NCI-H2196 (cell line): ENCODE measurements at regions not wholly inside any gene's neighbourhood (a gene's known extent, or its start where the extent isn't known, plus 50 kb on each side); places are given as distances from the start of the nearest gene placed in this dataset.

ENCODE experiments used
- DNase-seq: peaks from one replicate; lab custom pipeline; 2025; ENCODE audit not compliant: unreplicated experiment; lab: John Stamatoyannopoulos, UW

DNA sequence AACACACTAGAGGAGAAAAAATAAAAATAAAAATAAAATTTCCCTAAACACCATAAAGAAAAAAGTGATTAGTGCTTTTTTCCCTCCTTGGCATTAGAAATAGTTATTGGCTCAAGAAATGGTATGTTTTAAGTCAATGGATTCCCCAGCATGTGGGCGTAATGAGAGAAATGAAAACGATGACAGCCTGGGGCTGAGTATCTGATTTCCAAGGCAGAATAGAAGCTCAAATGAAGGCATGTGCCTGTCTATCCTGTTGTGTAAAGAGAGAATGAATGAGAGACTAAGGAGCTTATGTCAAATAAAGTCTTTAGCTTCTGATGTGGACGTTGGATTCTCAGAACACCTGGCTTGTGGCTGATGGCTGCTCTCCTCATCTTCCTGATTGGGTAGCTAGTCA, 1408.4 kb upstream of the TMEM132C start:
- no peak for DNase-seq

DNA sequence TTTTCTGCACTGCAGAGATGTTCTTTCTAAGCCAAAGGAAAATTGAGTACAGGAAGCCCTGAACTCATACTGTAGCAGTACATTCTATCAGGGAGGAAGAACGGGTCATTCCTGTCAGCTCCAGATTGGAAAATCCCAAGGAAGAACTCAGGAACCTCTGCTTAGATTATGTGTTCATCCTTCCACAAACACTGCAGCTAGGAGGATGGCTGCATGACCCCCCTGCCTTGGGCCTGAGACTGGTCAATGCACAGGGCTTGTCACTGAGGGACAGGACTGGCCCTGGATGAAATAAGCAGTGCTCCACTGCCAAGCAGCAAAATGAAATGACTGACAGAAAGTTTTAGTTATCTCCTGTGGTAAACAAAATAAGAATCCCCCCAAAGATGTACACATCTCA, 1406.8 kb upstream of the TMEM132C start:
- no peak for DNase-seq

DNA sequence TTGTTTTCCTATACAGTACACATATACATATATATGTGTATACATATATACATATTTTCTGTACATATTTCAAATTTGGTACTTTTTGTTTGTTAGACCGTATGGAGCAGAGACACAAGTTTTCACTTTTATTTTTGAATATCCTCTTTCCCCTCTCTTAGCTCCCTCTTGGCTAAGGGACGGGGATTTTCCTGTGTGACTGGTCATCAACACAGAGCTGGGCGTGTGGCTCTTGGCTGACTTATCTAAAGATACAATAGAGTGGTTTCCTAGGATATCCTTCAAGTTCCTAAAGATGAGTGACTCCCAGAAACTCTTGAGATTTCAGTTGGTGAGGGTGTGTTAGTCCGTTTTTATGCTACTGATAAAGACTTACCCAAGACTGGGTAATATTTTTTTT, 1404.5 kb upstream of the TMEM132C start:
- DNase-seq: no peak

DNA sequence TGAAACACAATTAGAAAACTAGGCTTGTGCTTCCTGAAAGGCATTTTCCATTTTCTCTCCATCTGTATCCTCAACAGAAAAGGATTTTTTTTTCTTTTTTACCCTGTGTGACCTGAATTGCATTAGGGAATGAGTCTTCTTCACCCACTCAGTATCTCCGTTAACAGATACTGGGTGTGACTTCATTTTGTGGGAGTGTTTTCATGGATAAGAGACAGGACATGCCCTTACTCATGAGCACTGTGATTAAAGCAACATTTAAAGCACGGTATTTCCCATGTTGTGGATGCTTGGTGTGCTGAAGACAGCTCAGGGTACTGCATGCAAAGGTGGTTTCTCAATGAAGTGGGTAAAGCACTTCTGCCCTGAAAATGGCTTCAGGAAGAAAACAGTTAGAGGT, 1397.3 kb upstream of the TMEM132C start:
- DNase-seq: no peak

DNA sequence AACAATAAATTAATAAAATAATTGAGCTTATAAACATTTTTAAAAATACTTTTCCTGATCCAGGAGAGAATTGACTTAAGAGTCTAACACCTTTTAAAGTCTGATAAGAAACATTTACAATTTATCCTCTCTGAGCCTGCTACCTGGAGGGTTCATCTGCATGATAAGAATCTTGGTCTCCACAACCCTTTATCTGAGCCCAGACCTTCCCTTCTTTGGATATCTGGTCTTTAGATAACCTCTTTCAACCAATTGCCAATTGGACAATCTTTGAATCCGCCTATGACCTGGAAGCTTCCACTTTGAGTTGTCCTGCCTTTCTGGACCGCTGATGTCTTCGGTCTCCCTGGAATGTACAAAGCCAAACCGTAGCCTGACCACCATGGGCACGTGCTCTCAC, 1393.3 kb upstream of the TMEM132C start:
- DNase-seq: no peak

DNA sequence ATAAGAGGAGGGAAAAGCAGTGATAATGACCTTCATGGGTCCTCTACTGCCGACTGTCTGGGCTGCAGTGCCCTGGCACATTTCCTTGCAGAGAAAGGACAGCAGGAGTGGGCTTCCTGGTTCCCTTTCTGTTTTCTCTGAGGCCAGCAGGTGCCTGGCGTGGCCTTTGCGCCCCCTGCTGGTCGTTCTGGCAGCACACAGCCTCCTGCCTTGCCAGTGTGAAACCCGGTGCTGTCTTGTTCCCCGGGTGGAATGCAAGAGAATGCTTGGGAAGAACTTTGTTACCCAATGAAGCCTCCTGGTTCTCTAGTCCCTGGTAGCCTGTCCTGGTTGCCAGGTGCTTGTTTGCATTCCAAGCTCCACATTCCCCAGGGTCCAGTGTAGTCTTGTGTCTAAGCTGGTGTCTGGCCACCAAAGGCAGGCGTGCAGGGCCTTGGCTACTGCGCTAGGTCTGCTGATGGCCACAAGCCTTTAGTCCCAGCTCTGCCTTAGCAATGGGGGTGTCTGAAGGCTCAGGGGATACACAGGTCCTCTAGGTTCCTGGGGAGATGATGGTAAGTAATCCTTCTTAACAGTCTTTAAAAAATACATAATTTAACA, 1392.4 kb upstream of the TMEM132C start:
- peak; percentile 29 for DNase-seq

DNA sequence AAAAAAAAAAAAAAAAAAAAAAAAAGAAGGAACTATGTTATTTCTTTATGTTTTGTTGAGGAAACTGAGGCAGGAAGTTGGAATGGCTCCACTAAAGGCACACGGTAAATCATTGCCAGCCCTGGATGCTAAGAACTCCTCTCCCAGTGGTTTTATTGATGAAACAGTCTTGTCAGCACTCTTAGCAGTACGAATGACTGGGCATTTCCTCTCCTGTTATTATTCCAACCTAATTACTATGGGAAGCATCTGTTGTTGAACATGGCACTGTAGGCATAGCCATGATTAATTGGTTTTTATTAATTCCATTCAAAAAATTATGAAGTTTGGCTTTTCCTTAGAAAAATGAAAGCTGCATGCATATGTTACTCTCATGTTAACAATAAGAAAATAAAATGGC, 1387.1 kb upstream of the TMEM132C start:
- DNase-seq: no peak

DNA sequence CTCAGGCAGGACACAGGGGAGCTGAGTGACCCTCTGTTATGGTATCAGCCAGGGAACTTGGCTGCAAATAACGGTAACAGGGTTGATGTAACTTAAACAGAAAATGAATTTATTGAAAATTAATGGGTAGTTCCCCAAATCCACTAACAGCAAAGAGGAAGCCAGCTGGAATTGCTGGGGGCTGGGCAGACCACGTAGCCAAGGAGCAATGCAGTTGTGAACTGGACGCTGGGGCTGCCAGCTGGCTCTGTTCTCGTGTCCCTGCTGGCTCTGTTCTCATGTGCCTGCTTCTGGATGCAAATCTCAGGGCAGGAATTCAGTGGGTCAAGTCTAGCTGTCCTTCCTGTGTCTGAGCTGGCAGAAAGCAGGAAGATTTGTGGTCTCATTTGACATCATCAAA, 1383.3 kb upstream of the TMEM132C start:
- no peak for DNase-seq

DNA sequence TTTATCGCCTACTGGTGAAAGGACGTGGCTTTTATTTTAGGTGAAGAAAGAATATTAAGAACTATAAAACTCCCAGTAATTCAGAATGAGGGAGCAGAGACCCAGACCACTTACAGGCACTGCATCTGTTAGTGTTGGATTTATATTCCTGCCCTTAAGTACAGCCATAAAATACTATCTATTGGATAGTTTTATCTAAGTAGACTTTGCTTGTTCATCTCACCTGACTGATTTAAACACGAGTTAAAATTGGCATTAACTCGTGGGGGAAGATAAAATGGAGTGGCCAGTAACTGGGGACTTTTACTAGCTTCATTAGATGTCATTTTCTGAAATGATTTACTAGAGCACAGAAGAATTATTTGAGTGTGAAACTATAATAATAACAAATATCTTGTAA, 1377.5 kb upstream of the TMEM132C start:
- DNase-seq: no peak

DNA sequence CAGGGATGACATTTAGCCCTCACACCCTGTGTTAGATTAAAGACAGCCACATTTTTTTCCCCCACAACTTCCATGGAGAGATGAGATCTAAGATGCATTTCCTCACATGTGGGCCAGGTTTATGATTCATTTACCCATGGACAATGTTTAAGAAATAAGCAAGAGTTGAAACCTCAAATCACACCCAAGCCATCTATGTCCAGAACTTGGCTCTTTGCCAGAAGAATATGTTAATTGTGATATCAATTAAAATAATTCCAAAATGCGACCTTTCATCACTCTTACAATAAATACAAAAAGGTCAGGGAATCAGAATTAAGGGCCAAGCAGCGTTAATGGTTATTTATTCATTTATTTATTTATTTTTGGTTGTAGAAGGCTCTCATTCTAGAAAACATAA, 1376.9 kb upstream of the TMEM132C start:
- DNase-seq: no peak

DNA sequence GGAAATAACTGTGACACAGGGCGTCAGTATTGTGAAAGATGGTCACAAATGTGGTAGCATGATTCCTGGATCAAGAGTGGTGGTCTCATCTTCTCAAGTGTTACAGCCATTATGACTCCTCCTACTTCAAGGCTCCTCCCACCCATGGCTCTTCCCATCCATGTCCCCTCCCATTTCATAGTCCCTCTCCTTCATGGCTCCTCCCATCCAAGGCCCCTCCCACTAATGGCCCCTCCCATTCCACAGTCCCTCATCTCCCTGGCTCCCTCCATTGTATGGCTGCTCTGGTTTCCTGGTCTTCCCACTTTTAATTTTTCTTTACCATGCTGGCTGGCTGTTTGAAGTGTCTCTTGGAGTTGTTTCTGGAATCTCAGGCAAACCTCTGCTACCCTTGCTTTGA, 1375.2 kb upstream of the TMEM132C start:
- no peak for DNase-seq

DNA sequence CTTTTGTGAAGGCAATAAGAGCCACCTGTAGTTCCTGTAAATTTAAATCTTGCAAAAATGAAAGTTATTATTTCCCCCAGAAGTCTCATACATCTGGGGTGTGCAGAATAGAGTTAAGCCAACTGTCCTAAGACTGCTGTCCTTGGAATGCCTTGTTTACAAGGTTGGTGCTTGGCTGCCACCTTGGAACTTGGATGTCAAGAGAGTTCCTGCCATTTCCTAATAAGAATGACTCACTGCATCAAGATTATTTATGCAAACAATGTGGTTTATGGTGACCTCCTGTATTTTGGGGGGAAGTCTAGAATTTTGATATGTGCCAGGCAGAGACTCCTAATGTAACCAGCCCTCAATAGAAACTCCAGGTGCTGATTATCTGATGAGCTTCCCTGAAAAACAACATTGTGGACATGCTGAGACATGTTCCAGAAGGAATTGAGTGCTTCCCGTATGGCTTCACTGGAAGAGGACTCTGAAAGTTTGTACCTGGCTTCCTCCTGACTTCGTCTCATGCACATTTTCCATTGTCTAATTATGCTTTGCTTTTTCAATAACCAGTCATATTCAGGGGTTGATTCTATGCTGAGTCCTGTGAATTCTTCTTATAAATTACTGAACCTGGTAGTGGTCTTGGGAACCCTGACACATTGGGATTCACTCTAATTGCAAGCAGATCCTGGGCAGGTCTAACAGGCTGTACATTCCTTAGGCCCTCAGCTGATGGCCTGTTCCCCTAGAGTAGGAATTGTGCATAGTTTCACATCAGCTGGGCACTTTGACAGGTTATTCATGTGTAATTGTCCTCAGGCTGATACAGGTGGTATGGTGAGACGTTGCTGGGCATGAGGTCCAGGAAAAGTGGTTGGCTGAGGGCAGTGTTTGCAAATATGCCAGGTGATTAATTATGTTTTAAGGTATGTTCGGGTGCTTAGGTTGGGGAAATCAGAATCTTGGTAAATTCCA, 1370.7 kb upstream of the TMEM132C start:
- DNase-seq: no peak

DNA sequence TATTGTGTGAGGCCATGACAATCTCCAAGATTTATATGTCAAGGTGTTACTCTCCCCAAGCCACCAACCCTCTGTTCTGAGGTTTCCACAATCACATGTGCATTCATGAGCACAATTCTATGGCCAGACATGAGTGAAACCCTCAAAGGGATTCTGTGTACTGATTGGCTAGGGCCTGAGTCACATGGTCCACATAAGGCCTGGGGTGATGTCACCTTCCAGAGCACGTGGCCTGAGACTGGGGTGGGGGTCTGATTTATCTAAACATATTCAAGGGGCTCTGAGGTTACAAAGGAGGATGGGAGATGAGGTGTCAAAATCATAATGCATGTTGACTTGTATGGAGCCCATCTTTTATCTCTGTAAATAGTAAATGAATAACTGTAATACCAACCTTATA, 1369.9 kb upstream of the TMEM132C start:
- no peak for DNase-seq

DNA sequence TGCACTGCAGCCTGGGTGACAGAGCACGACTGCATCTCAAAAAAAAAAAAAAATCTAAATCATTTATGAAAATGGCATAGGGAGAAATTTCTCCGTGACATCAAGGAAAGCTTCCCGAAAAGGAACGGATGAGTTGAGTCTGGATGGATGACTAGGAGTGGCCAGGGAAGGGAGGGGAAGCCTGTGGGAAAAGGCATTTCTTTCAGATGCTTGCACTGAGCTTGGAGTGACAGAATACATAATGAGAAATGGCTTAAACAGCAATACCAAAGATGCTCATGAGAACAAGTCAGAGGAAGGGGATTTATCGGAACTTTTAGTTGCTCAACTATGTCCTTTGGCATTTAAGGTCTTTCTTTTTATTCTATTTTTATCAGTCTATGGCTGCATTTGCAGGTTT, 1369.2 kb upstream of the TMEM132C start:
- no peak for DNase-seq

DNA sequence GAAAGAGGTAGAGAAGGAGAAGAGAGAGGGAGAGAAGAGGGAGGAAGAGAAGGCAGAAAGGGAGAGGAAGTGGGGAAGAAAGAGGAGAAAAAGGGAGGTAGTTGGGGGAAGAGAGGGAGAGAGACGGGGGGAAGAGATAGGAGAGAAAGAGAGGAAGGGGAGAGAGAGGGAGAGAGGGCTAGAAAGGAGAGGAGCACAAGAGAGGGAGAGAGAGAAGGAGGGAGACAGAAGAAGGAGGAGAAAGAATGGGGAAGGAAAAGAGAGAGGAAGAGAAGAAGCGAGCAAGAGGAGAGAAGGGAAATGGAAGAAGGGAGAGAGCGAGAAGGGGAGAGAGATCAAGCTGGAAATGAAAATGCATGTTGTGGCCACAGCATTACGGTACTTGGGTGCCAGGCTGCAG, 1368.4 kb upstream of the TMEM132C start:
- DNase-seq: no peak

DNA sequence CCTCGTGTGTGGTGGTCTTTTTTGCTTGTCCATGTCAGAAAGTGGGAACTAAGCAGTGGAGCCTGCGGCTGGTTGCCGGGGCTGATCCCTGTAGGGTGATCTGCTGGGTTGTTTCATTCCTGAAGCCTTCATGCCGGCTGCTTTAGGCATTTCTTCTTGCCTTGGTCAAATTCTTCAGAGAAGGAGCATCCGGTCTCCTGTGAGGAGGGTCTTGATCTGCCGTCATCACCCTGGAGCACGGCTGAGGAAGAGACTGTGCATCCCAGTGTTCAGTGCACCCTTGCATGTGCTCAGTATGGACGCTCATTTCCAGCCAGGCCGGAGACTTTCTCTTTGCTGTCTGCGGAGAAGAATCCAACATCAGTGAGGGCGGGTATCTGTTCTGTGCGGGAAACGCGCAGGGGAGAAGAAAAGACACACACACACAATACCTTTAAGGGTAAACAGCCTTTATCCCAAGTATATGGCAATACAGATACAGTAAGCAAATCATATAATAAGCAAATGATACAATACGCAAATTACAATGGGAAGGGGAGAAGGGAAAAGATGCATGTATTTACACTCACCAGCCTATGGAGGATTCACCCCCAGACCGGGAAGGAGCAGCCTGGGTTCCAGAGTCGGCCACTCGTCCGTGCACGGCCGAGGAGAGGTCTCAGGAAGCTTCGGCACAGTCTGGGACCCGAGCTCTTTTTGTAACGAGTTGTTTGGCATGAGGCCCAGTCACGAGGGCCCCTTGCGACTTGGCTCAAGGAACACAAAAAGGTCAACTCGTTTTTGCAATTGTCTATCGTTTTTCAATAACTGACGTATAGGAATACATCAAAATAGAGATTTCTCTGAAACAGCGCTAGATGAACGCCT, 1366.8 kb upstream of the TMEM132C start:
- no peak for DNase-seq

DNA sequence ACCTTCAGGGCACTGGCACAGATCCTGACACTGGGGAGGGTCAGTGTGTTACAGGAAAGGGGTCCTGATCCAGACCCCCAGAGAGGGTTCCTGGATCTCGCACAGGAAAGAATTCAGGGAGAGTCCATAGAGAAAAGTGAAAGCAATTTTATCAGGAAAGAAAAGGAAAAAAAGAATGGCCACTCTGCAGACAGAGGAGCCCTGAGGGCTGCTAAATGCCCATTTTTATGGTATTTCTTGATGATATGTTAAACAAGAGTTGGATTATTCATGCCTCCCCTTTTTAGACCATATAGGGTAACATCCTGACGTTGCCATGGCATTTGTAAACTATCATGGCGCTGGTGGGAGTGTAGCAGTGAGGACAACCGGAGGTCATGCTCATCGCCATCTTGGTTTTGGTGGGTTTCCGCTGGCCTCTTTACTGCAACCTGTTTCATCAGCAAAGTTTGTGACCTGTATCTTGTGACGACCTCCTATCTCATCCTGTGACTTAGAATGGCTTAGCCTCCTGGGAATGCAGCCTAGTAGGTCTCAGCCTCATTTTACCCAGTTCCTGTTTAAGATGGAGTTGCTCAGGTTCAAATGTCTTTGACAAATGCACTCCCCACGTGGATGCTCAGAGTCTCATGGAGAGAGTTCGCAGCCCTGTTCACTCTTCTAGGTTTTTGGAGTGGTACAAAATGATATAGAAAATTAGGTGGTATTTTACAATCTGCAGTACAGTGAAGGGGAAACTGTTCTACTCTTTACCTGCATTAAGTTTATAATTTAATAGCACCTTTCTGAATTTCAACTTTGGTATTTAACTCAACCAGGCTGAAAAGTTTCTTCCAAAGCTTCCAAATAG, 1363.7 kb upstream of the TMEM132C start:
- DNase-seq: no peak

DNA sequence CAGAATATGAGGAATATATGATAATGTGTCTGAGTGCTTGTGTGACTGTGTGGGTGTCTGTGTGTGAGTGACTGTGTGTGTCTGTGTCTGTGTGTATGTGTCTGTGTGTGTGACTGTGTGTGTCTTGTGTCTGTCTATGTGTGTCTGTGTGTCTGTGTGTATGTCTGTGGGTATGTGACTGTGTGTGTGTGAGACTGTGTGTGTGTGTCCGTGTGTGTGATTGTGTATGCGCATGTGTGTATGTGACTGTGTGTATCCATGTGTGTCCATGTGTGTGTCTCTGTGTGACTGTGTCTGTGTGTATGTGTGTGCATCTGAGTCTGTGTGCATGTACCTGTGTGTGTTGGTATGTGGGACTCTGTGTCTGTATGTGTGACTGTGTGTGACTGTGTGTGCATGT, 1361.2 kb upstream of the TMEM132C start:
- no peak for DNase-seq

DNA sequence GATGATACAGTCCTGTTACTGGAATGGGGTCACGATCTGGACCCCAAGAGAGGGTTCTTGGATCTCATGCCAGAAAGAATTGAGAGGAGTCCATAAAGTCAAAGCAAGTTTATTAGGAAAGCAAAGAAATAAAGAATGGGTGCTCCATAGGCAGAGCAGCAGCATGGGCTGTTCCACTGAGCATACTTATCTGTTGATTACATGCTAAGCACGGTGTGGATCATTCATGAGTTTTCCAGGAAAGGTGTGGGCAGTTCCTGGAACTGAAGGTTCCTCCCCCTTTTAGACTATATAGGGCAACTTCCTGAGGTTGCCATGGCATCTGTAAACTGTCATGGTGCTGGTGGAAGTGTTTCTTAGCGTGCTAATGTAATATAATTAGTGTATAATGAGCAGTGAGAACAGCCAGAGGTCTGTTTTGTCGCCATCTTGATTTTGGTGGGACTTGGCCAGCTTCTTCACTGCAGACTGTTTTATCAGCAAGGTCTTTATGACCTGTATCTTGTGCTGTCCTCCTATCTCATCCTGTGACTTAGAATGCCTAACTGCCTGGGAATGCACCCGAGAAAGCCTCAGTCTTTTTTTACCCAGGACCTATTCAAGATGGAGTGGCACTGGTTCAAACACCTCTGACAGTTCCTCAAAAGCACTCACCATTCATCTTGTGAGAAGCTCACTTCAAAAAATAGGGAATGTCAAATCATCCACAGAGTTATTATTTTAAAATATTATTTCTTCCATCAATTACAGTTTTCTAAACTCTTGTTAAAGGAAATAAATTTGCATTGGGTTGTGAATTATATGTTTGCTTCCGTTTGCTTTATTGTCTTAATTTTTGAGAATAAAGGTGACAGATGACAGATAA, 1358.8 kb upstream of the TMEM132C start:
- no peak for DNase-seq

DNA sequence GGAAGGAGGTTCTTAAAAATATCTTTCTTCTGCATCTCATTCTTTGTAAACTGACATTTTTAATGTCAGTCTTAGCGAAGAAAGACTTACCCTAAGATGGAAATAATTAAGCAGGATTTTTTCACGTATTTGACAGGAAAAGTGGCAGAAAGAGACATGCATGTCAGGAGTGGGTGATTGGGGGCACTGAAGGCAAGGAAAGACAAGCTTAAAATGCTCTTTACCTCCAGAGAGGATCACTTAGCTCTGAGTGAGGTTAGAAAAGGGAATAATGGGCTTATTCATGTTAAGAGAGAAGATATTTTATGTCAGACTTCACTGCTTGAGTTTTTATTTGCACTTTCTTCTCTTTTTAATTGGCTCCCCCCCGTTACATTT, 1358.2 kb upstream of the TMEM132C start:
- DNase-seq: no peak
